GM12878 (cell line): ENCODE measurements at regions not wholly inside any gene's neighbourhood (a gene's known extent, or its start where the extent isn't known, plus 50 kb on each side); places are given as distances from the start of the nearest gene placed in this dataset.

Experiments used
- ATAC-seq: fragments of 200-7000 bp; cut with Tn5 transposase; 3 replicates; pipeline ENCODE4 v1.9.1; 2020; ENCODE audit warnings: mild to moderate bottlenecking, moderate library complexity
- BruUV-seq: library from RNA; stranded (reverse); fragments of 400-500 nt; replicated peaks from 2 replicates; lab custom pipeline; 2021; lab: Mats Ljungman, UMichigan
- CTCF ChIA-PET: fragments of 300-600 bp; sonication (Branson Sonifier 250); formaldehyde crosslinking; extraction: SDS; loops from one replicate; lab custom pipeline; 2021; ENCODE audit warnings: inconsistent platforms; lab: Yijun Ruan, JAX
- POLR2A ChIA-PET: fragments of 350-600 bp; formaldehyde crosslinking; extraction: SDS; loops from one replicate; lab custom pipeline; 2021; ENCODE audit warnings: inconsistent platforms; lab: Charles Lee
- RAD21 ChIA-PET: fragments of 300-600 bp; sonication (Branson Sonifier 250); formaldehyde crosslinking; loops from one replicate; lab custom pipeline; 2023; ENCODE audit warnings: antibody characterized with exemption; ENCODE audit not compliant: unreplicated experiment; lab: Charles Lee
- SMC1A ChIA-PET: fragments of 300-600 bp; sonication (Branson Sonifier 250); formaldehyde crosslinking; loops from one replicate; lab custom pipeline; 2023; ENCODE audit not compliant: unreplicated experiment, uncharacterized antibody; lab: Charles Lee
- DNase-seq: peaks from one replicate; pipeline ENCODE4 v3.0.0-alpha.2; 2011; ENCODE audit warnings: low read depth, low spot score
- FAIRE-seq: peaks from 3 replicates; lab custom pipeline; 2011; peaks lifted over from hg19 to GRCh38; lab: Jason Lieb, UNC
- H2AFZ ChIP-seq: 2 replicates; pipeline ENCODE4 v1.6.0; 2011; ENCODE audit warnings: low read depth, low read length, control low read depth; ENCODE audit not compliant: control insufficient read depth
- H3K27ac ChIP-seq: 2 replicates; pipeline ENCODE4 v1.5.1; 2011; ENCODE audit warnings: control low read depth; ENCODE audit not compliant: control insufficient read depth, insufficient read depth
- H3K27me3 ChIP-seq, 2 experiments: replicated peaks in 1 of 2; 2 replicates each; pipeline versions ENCODE4 v1.6.0 to v1.6.1; 2011; ENCODE audit warnings: low read length in 1 of 2; ENCODE audit not compliant: control insufficient read depth in 2 of 2, insufficient read depth in 2 of 2
- H3K36me3 ChIP-seq, 2 experiments: 2 replicates each; pipeline ENCODE4 v1.5.1; 2011; ENCODE audit warnings: low read length in 1 of 2; ENCODE audit not compliant: control insufficient read depth in 2 of 2, insufficient read depth in 2 of 2
- H3K4me1 ChIP-seq: 2 replicates; pipeline ENCODE4 v1.6.1; 2011; ENCODE audit warnings: mild to moderate bottlenecking, low read length, moderate library complexity, mixed read lengths; ENCODE audit not compliant: control insufficient read depth, insufficient read depth
- H3K4me2 ChIP-seq: 2 replicates; pipeline ENCODE4 v1.6.0; 2011; ENCODE audit warnings: control low read depth; ENCODE audit not compliant: control insufficient read depth, insufficient read depth
- H3K4me3 ChIP-seq: fragments of 200-600 bp; sonication (generic); 2 replicates; pipeline ENCODE4 v1.5.1; 2016
- H3K79me2 ChIP-seq: 2 replicates; pipeline ENCODE4 v1.6.0; 2011; ENCODE audit warnings: low read length; ENCODE audit not compliant: control insufficient read depth, insufficient read depth
- H3K9ac ChIP-seq: 2 replicates; pipeline ENCODE4 v1.8.0; 2011; ENCODE audit warnings: low read length, control low read depth, mixed read lengths; ENCODE audit not compliant: control insufficient read depth, insufficient read depth
- H3K9me3 ChIP-seq: replicated peaks from 3 replicates; pipeline ENCODE4 v1.5.1; 2011; ENCODE audit warnings: mild to moderate bottlenecking, low read length; ENCODE audit not compliant: control insufficient read depth, insufficient read depth
- H4K20me1 ChIP-seq: 2 replicates; pipeline ENCODE4 v1.6.0; 2011; ENCODE audit not compliant: control insufficient read depth, insufficient read depth
- CBX3 ChIP-seq: fragments of 200-600 bp; sonication (generic); IDR thresholded peaks from 2 replicates; pipeline ENCODE4 v1.6.1; 2016; ENCODE audit warnings: low read depth, borderline replicate concordance
- CEBPB ChIP-seq, 2 experiments: fragments of 150-350 bp in 1 of 2; IDR thresholded peaks; 2 replicates each; pipeline ENCODE4 v1.6.1; 2012 to 2014; ENCODE audit warnings: low read depth in 2 of 2, low read length in 2 of 2, borderline replicate concordance in 1 of 2, inconsistent platforms in 1 of 2
- CREM ChIP-seq: IDR thresholded peaks from 2 replicates; pipeline ENCODE4 v1.6.1; 2014; ENCODE audit warnings: antibody characterized with exemption, low read depth
- EP300 ChIP-seq, 2 experiments: fragments of 150-350 bp in 1 of 2; IDR thresholded peaks; 2 replicates each; pipeline ENCODE4 v1.6.1; 2011 to 2012; ENCODE audit warnings: low read depth in 2 of 2, low read length in 2 of 2, borderline replicate concordance in 1 of 2, improper control_type of control experiment in 1 of 2, inconsistent platforms in 1 of 2; ENCODE audit not compliant: control insufficient read depth in 1 of 2
- FOXM1 ChIP-seq: IDR thresholded peaks from 2 replicates; pipeline ENCODE4 v1.6.1; 2012; ENCODE audit warnings: low read depth, mild to moderate bottlenecking, inconsistent platforms, low read length, moderate library complexity
- LARP7 ChIP-seq: fragments of 450-650 bp; IDR thresholded peaks from 2 replicates; pipeline ENCODE4 v1.6.1; 2017; ENCODE audit warnings: mild to moderate bottlenecking
- MXI1 ChIP-seq: fragments of 150-350 bp; IDR thresholded peaks from 2 replicates; pipeline ENCODE4 v1.6.1; 2011; ENCODE audit warnings: low read depth, mild to moderate bottlenecking, inconsistent platforms, low read length, improper control_type of control experiment
- PRDM15 ChIP-seq: fragments of 450-650 bp; formaldehyde crosslinking; IDR thresholded peaks from 2 replicates; pipeline ENCODE4 v1.4.0; 2020; ENCODE audit warnings: mild to moderate bottlenecking, moderate library complexity
- REST ChIP-seq: IDR thresholded peaks from 2 replicates; pipeline ENCODE4 v1.6.1; 2012; ENCODE audit warnings: mild to moderate bottlenecking, low read depth, low read length
- TCF3 ChIP-seq: IDR thresholded peaks from 2 replicates; pipeline ENCODE4 v1.6.1; 2012; ENCODE audit warnings: low read depth, mild to moderate bottlenecking, low read length, borderline replicate concordance; ENCODE audit not compliant: insufficient read depth
- ZNF592 ChIP-seq: fragments of 450-650 bp; IDR thresholded peaks from 2 replicates; pipeline ENCODE4 v1.6.1; 2017; ENCODE audit warnings: mild to moderate bottlenecking, moderate library complexity
- ZSCAN29 ChIP-seq: fragments of 450-650 bp; IDR thresholded peaks from 2 replicates; pipeline ENCODE4 v1.6.1; 2017; ENCODE audit warnings: mild to moderate bottlenecking, moderate library complexity
- WGBS: methylation state at CpG from one replicate; pipeline ENCODE4 v1.1.6; 2016; ENCODE audit warnings: low lambda C conversion rate; ENCODE audit not compliant: insufficient replicate concordance, insufficient coverage; ENCODE audit errors: missing lambda C conversion rate; 5-methylcytosine and 5-hydroxymethylcytosine counted together
- in situ Hi-C: fragments of 300-500 bp; cut with MboI; formaldehyde crosslinking; loops from 9 replicates; pipeline ENCODE4 v1.14.3; 2018; ENCODE audit warnings: mixed read lengths
- intact Hi-C: fragments of 100-400 bp; cut with micrococcal nuclease; formaldehyde crosslinking; loops from one replicate; pipeline ENCODE4 v1.14.2; 2022; ENCODE audit not compliant: unreplicated experiment

- POLR2A ChIA-PET, result no interaction called here
- Histone ChIP-seq H3K4me1 (no peaks in the 10 kb centered on the region), H3K36me3 (no peaks in the 10 kb centered on the region), H4K20me1 (no peaks in the 10 kb centered on the region), H3K4me2 (no peak overlapping the region), H3K79me2 (no peaks in the 10 kb centered on the region), H3K9ac (no peak overlapping the region), H3K4me3 (no peak overlapping the region), H2AFZ (no peak overlapping the region), H3K9me3 (no peaks in the 10 kb centered on the region), H3K27me3 (no peaks in the 10 kb centered on the region), H3K27ac (no peak overlapping the region)
- ATAC-seq, result no peak
- in situ Hi-C loops (no loop called here), intact Hi-C loops (no loop called here)
- CTCF ChIA-PET, result interaction anchor here (0.6 kb wide), 1 partner anchor 140 kb away, joined by 4 read pairs; no protein-coding TSS in a partner anchor
- RAD21 ChIA-PET, result no interaction called here
- FAIRE-seq, result no peak
- no peak for DNase-seq
- SMC1A ChIA-PET, result interaction anchor here (0.6 to 1.5 kb wide), 2 partner anchors 10 to 89 kb away, joined by 3 to 6 read pairs; no protein-coding TSS in a partner anchor
- WGBS, result 73% methylated on average over 1 of the region's 1 CpG
- no TSS peak for BruUV-seq
- no peak for TF ChIP-seq REST
- TF ChIP-seq ZSCAN29, result no peak
- TF ChIP-seq TCF3, result no peak
- TF ChIP-seq LARP7, result no peak
- TF ChIP-seq ZNF592, result no peak
- no peak for TF ChIP-seq MXI1
- TF ChIP-seq CBX3, result no peak
- TF ChIP-seq PRDM15, result no peak
- no peak for TF ChIP-seq FOXM1
- no peak for TF ChIP-seq EP300 (IDR thresholded peaks at IDR 0.05; ENCODE audit: borderline replicate concordance in 1 of 2, control insufficient read depth in 1 of 2, low read depth in 2 of 2, low read length in 2 of 2)
- no peak for TF ChIP-seq CREM
- no peak for TF ChIP-seq CEBPB (IDR thresholded peaks at IDR 0.05; ENCODE audit: borderline replicate concordance in 1 of 2, low read depth in 2 of 2, low read length in 2 of 2)
Measured at GRCh38 chr4:165756836-165757235, 116.2 kb upstream of the TLL1 start.
